Thyroid gland (tissue), 4 donors: ENCODE measurements at regions not wholly inside any gene's neighbourhood (a gene's known extent, or its start where the extent isn't known, plus 50 kb on each side); places are given as distances from the start of the nearest gene placed in this dataset.

Experiments used
- POLR2A ChIP-seq, 2 donors: fragments of 450-650 bp; IDR thresholded peaks; one replicate each; pipeline ENCODE4 v1.6.1; 2017; ENCODE audit warnings: antibody characterized with exemption in 2 of 2, mild to moderate bottlenecking in 2 of 2, moderate library complexity in 1 of 2
- TF ChIP-seq, protein P1 (sequence below), 6 experiments: fragments of 200-600 bp in 3 of 6; fragments of 450-650 bp in 3 of 6; sonication (generic) in 3 of 6; IDR thresholded peaks; one replicate each; pipeline ENCODE4 v1.5.1; 2016 to 2019; ENCODE audit warnings: antibody characterized with exemption in 6 of 6, mild to moderate bottlenecking in 2 of 6, inconsistent platforms in 1 of 6, moderate library complexity in 1 of 6

DNA sequence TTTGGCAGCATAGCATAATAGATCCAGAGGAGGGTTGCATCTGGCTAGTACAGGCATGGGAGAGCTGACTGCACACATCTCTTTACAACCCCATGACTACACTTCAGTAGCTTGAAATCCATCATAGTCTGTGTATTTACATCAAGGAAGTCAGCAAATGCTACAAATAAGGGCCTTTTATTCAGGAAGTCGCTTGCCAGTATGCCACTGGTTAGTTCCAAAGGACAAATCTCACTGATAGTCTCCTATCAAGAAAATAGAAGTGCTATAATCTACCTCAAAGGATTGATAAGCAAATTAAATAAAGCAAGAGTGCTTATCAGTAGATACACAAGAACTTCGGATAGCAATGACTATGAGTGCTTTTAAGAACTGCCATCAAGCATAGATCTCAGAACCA, 112.7 kb downstream of the KLF12 start:
- TF ChIP-seq, protein P1, sequence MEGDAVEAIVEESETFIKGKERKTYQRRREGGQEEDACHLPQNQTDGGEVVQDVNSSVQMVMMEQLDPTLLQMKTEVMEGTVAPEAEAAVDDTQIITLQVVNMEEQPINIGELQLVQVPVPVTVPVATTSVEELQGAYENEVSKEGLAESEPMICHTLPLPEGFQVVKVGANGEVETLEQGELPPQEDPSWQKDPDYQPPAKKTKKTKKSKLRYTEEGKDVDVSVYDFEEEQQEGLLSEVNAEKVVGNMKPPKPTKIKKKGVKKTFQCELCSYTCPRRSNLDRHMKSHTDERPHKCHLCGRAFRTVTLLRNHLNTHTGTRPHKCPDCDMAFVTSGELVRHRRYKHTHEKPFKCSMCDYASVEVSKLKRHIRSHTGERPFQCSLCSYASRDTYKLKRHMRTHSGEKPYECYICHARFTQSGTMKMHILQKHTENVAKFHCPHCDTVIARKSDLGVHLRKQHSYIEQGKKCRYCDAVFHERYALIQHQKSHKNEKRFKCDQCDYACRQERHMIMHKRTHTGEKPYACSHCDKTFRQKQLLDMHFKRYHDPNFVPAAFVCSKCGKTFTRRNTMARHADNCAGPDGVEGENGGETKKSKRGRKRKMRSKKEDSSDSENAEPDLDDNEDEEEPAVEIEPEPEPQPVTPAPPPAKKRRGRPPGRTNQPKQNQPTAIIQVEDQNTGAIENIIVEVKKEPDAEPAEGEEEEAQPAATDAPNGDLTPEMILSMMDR (IDR thresholded peaks at IDR 0.05) = no peak
- TF ChIP-seq POLR2A (IDR thresholded peaks at IDR 0.05) = no peak
